Sigmoid colon (tissue), 6 donors: ENCODE measurements at regions not wholly inside any gene's neighbourhood (a gene's known extent, or its start where the extent isn't known, plus 50 kb on each side); places are given as distances from the start of the nearest gene placed in this dataset.

Source experiments
- DNase-seq: peaks from one replicate; pipeline ENCODE4 v3.0.0-alpha.2; 2019
- H3K27ac ChIP-seq, 4 donors: fragments of 200-600 bp; sonication (generic); one replicate each; pipeline ENCODE4 v1.5.1; 2016 to 2019; ENCODE audit warnings: mild to moderate bottlenecking in 1 of 4
- H3K27me3 ChIP-seq, 3 donors: fragments of 200-600 bp; sonication (generic); one replicate each; pipeline ENCODE4 v1.5.1; 2019; ENCODE audit warnings: mild to moderate bottlenecking in 1 of 3
- H3K36me3 ChIP-seq, 4 donors: fragments of 200-600 bp; sonication (generic); one replicate each; pipeline ENCODE4 v1.5.1; 2016 to 2019
- H3K4me1 ChIP-seq, 4 donors: fragments of 200-600 bp; sonication (generic); one replicate each; pipeline ENCODE4 v1.5.1; 2017 to 2019
- H3K4me3 ChIP-seq, 4 donors: fragments of 200-600 bp; sonication (generic); one replicate each; pipeline ENCODE4 v1.5.1; 2017 to 2019; ENCODE audit warnings: mild to moderate bottlenecking in 2 of 4, moderate library complexity in 1 of 4
- H3K9me3 ChIP-seq, 4 donors: fragments of 200-600 bp in 3 of 4; sonication (generic) in 3 of 4; one replicate each; pipeline versions ENCODE4 v1.5.1 to v1.6.1; 2013 to 2019
- CTCF ChIP-seq, 4 experiments: fragments of 450-650 bp in 3 of 4; fragments of 200-600 bp in 1 of 4; IDR thresholded peaks; one replicate each; pipeline ENCODE4 v1.5.1; 2016 to 2019; ENCODE audit warnings: antibody characterized with exemption in 4 of 4, mild to moderate bottlenecking in 3 of 4, moderate library complexity in 2 of 4
- EP300 ChIP-seq, 4 donors: sonication (generic); formaldehyde crosslinking; IDR thresholded peaks; one replicate each; pipeline ENCODE4 v1.6.1; 2017; ENCODE audit warnings: antibody characterized with exemption in 4 of 4
- POLR2A ChIP-seq, 2 donors: fragments of 450-650 bp; IDR thresholded peaks; one replicate each; pipeline ENCODE4 v1.6.1; 2016; ENCODE audit warnings: antibody characterized with exemption in 2 of 2, mild to moderate bottlenecking in 2 of 2, moderate library complexity in 2 of 2
- POLR2AphosphoS5 ChIP-seq, 4 donors: sonication (generic); formaldehyde crosslinking; IDR thresholded peaks; one replicate each; pipeline ENCODE4 v1.6.1; 2017; ENCODE audit warnings: antibody characterized with exemption in 4 of 4
- WGBS, 2 donors: extraction: QIAGEN DNeasy Blood & Tissue Kit; methylation state at CpG; one replicate each; pipeline ENCODE4 v1.1.7; 2013; 5-methylcytosine and 5-hydroxymethylcytosine counted together
- intact Hi-C: fragments of 100-400 bp; cut with DNase I; formaldehyde crosslinking; loops from one replicate; pipeline ENCODE4 v1.15.1; 2023
- donor health status: healthy with polysubstance abuse.
- donor health status: healthy.

- intact Hi-C loops = no loop called here
- WGBS, 2 donors = 87 to 94% methylated on average over 5 of the region's 5 CpGs
- no peak for TF ChIP-seq POLR2AphosphoS5 (IDR thresholded peaks at IDR 0.05)
- no peak for TF ChIP-seq CTCF (IDR thresholded peaks at IDR 0.05)
- TF ChIP-seq EP300 (IDR thresholded peaks at IDR 0.05) = no peak
- TF ChIP-seq POLR2A (IDR thresholded peaks at IDR 0.05) = no peak
- no peaks in the 10 kb centered on the region for H3K27me3 ChIP-seq
- H3K4me3 ChIP-seq = no peak overlapping the region
- no peaks in the 10 kb centered on the region for H3K4me1 ChIP-seq
- no peak overlapping the region for H3K27ac ChIP-seq
- H3K36me3 ChIP-seq = no peaks in the 10 kb centered on the region
- no peaks in the 10 kb centered on the region for H3K9me3 ChIP-seq
- DNase-seq = no peak
Measured at GRCh38 chr18:22273101-22274039, 104.0 kb downstream of the GATA6 start.

GRCh38 chr18:22272242-22272641, 102.9 kb downstream of the GATA6 start:
- H3K27me3 ChIP-seq = no peaks in the 10 kb centered on the region
- H3K27ac ChIP-seq = no peak overlapping the region
- TF ChIP-seq POLR2A (IDR thresholded peaks at IDR 0.05) (no peak), CTCF (IDR thresholded peaks at IDR 0.05) (no peak), EP300 (IDR thresholded peaks at IDR 0.05) (no peak), POLR2AphosphoS5 (IDR thresholded peaks at IDR 0.05) (no peak)
- no peaks in the 10 kb centered on the region for H3K36me3 ChIP-seq
- intact Hi-C loops = no loop called here
- H3K9me3 ChIP-seq = no peaks in the 10 kb centered on the region
- H3K4me1 ChIP-seq = no peaks in the 10 kb centered on the region
- DNase-seq = no peak
- no peak overlapping the region for H3K4me3 ChIP-seq

- no peak for TF ChIP-seq EP300 (IDR thresholded peaks at IDR 0.05)
- 88 to 91% methylated on average over 1 of the region's 1 CpG for WGBS, 2 donors
Measured at GRCh38 chr18:22271030-22271429, 101.6 kb downstream of the GATA6 start.

GRCh38 chr18:22268641-22269128, 99.3 kb downstream of the GATA6 start:
- no peak for DNase-seq
- no peaks in the 10 kb centered on the region for H3K36me3 ChIP-seq
- 29 to 59% methylated on average over 4 of the region's 4 CpGs for WGBS, 2 donors
- H3K27me3 ChIP-seq = no peaks in the 10 kb centered on the region
- H3K9me3 ChIP-seq = no peaks in the 10 kb centered on the region
- no peak overlapping the region for H3K4me3 ChIP-seq
- intact Hi-C loops = no loop called here
- TF ChIP-seq POLR2A (IDR thresholded peaks at IDR 0.05) (no peak), EP300 (IDR thresholded peaks at IDR 0.05) (no peak), CTCF (IDR thresholded peaks at IDR 0.05) (no peak), POLR2AphosphoS5 (IDR thresholded peaks at IDR 0.05) (no peak)
- no peaks in the 10 kb centered on the region for H3K4me1 ChIP-seq
- H3K27ac ChIP-seq = no peak overlapping the region

More at GRCh38 chr18:22271030-22271429, 101.6 kb downstream of the GATA6 start:
- intact Hi-C loops = no loop called here
- DNase-seq = no peak
- no peak overlapping the region for H3K27ac ChIP-seq
- no peaks in the 10 kb centered on the region for H3K36me3 ChIP-seq
- H3K4me1 ChIP-seq = no peaks in the 10 kb centered on the region
- H3K9me3 ChIP-seq = no peaks in the 10 kb centered on the region
- H3K4me3 ChIP-seq = no peak overlapping the region
- no peaks in the 10 kb centered on the region for H3K27me3 ChIP-seq

GRCh38 chr18:22267697-22268096, 98.3 kb downstream of the GATA6 start:
- no peak overlapping the region for H3K27ac ChIP-seq
- H3K36me3 ChIP-seq = no peaks in the 10 kb centered on the region
- H3K4me3 ChIP-seq = no peak overlapping the region
- no peaks in the 10 kb centered on the region for H3K27me3 ChIP-seq
- WGBS, 2 donors = 67 to 74% methylated on average over 8 of the region's 8 CpGs
- DNase-seq = no peak
- H3K4me1 ChIP-seq = no peaks in the 10 kb centered on the region
- TF ChIP-seq POLR2AphosphoS5 (IDR thresholded peaks at IDR 0.05) (no peak), EP300 (IDR thresholded peaks at IDR 0.05) (no peak), CTCF (IDR thresholded peaks at IDR 0.05) (no peak), POLR2A (IDR thresholded peaks at IDR 0.05) (no peak)
- no peaks in the 10 kb centered on the region for H3K9me3 ChIP-seq
- intact Hi-C loops = no loop called here
